K562 (cell line): ENCODE measurements at regions not wholly inside any gene's neighbourhood (a gene's known extent, or its start where the extent isn't known, plus 50 kb on each side); places are given as distances from the start of the nearest gene placed in this dataset.
A peak's percentile ranks its signal among the peaks of the same experiment; 100 is the strongest.

Experiments
- BRF1 ChIP-seq: IDR thresholded peaks from 3 replicates; pipeline ENCODE4 v1.6.1; 2011; ENCODE audit warnings: borderline replicate concordance, mild to moderate bottlenecking; ENCODE audit not compliant: insufficient read length; ENCODE audit errors: extremely low read depth
- CXXC5 ChIP-seq: fragments of 250-450 bp; sonication (Bioruptor Pico); IDR thresholded peaks from 2 replicates; pipeline ENCODE4 v1.8.0; 2022; ENCODE audit warnings: inconsistent platforms, mild to moderate bottlenecking, moderate library complexity
- GMEB1 ChIP-seq: fragments of 250-450 bp; sonication (Bioruptor Pico); IDR thresholded peaks from 2 replicates; pipeline ENCODE4 v1.4.0; 2020; ENCODE audit warnings: mild to moderate bottlenecking
- HLTF ChIP-seq: fragments of 450-650 bp; IDR thresholded peaks from 2 replicates; pipeline ENCODE4 v1.6.1; 2016
- HNRNPH1 ChIP-seq: fragments of 200-400 bp; formaldehyde crosslinking; optimal IDR thresholded peaks from 2 replicates; pipeline ENCODE3; 2017; ENCODE audit warnings: low read depth, mild to moderate bottlenecking, low read length, moderate library complexity
- ID3 ChIP-seq, 2 experiments: fragments of 250-450 bp in 1 of 2; fragments of 450-650 bp in 1 of 2; sonication (Bioruptor Pico) in 1 of 2; IDR thresholded peaks; 2 replicates each; pipeline versions ENCODE4 v1.6.1 to v1.8.0; 2016 to 2021; ENCODE audit warnings: mild to moderate bottlenecking in 2 of 2, moderate library complexity in 2 of 2, missing compliant biosample characterization in 1 of 2, missing genetic modification characterization in 1 of 2
- POLR2A ChIP-seq: fragments of 450-650 bp; conservative IDR thresholded peaks from 2 replicates; pipeline ENCODE4 v1.6.1; 2016
- RCOR1 ChIP-seq, 2 experiments: IDR thresholded peaks; 2 replicates each; pipeline ENCODE4 v1.6.1; 2012; ENCODE audit warnings: low read depth in 2 of 2, low read length in 2 of 2, borderline replicate concordance in 1 of 2, improper control_type of control experiment in 1 of 2
- SMARCE1 ChIP-seq: fragments of 450-650 bp; IDR thresholded peaks from 2 replicates; pipeline ENCODE4 v1.7.1; 2016; ENCODE audit warnings: mild to moderate bottlenecking
- VEZF1 ChIP-seq: fragments of 200-800 bp; sonication (Bioruptor generic); IDR thresholded peaks from 2 replicates; pipeline ENCODE4 v1.6.1; 2017; ENCODE audit warnings: missing genetic modification characterization, missing compliant biosample characterization
- ZNF133 ChIP-seq: fragments of 250-450 bp; sonication (Bioruptor Pico); IDR thresholded peaks from 2 replicates; pipeline ENCODE4 v1.4.0; 2020; ENCODE audit warnings: mild to moderate bottlenecking
- ZNF134 ChIP-seq: fragments of 250-450 bp; sonication (Bioruptor Pico); conservative IDR thresholded peaks from 2 replicates; pipeline ENCODE4 v1.4.0; 2020
- ZNF561 ChIP-seq: fragments of 450-650 bp; formaldehyde crosslinking; conservative IDR thresholded peaks from 2 replicates; pipeline ENCODE4 v1.4.0; 2020; ENCODE audit warnings: mild to moderate bottlenecking, moderate library complexity
- ZSCAN29 ChIP-seq: fragments of 450-650 bp; IDR thresholded peaks from 2 replicates; pipeline ENCODE4 v1.6.1; 2017
- TF ChIP-seq, protein P1 (sequence below), 2 experiments: fragments of 450-650 bp in 1 of 2; sonication (generic) in 1 of 2; formaldehyde crosslinking in 1 of 2; IDR thresholded peaks; 2 replicates each; pipeline versions ENCODE4 v1.7.1 to v1.9.0; 2016 to 2022; ENCODE audit warnings: inconsistent platforms in 1 of 2, mild to moderate bottlenecking in 1 of 2, missing genetic modification reagents in 1 of 2

GRCh38 chr16:85321509-85322271 lies 209.4 kb upstream of the CIBAR2 start (continued):
- TF ChIP-seq HLTF (no peak), VEZF1 (CRISPR knock-in tag) (no peak), CXXC5 (CRISPR knock-in tag) (peak; percentile 27), ZNF133 (CRISPR knock-in tag) (no peak), GMEB1 (CRISPR knock-in tag) (no peak), POLR2A (no peak), RCOR1 (IDR thresholded peaks at IDR 0.05; ENCODE audit: borderline replicate concordance in 1 of 2, low read depth in 2 of 2, low read length in 2 of 2) (peak in 1 of 2 experiments; percentile 35; a peak in 1 of 4 replicates), ID3 (CRISPR knock-in tag; IDR thresholded peaks at IDR 0.05) (no peak), ID3 (tag; IDR thresholded peaks at IDR 0.05) (no peak), HNRNPH1 (no peak), ZNF561 (CRISPR knock-in tag) (no peak), BRF1 (no peak), ZSCAN29 (no peak), ZNF134 (no peak), SMARCE1 (0 out of 2 replicates have a peak, but pooled peaks have one; percentile 14)
- TF ChIP-seq, protein P1, sequence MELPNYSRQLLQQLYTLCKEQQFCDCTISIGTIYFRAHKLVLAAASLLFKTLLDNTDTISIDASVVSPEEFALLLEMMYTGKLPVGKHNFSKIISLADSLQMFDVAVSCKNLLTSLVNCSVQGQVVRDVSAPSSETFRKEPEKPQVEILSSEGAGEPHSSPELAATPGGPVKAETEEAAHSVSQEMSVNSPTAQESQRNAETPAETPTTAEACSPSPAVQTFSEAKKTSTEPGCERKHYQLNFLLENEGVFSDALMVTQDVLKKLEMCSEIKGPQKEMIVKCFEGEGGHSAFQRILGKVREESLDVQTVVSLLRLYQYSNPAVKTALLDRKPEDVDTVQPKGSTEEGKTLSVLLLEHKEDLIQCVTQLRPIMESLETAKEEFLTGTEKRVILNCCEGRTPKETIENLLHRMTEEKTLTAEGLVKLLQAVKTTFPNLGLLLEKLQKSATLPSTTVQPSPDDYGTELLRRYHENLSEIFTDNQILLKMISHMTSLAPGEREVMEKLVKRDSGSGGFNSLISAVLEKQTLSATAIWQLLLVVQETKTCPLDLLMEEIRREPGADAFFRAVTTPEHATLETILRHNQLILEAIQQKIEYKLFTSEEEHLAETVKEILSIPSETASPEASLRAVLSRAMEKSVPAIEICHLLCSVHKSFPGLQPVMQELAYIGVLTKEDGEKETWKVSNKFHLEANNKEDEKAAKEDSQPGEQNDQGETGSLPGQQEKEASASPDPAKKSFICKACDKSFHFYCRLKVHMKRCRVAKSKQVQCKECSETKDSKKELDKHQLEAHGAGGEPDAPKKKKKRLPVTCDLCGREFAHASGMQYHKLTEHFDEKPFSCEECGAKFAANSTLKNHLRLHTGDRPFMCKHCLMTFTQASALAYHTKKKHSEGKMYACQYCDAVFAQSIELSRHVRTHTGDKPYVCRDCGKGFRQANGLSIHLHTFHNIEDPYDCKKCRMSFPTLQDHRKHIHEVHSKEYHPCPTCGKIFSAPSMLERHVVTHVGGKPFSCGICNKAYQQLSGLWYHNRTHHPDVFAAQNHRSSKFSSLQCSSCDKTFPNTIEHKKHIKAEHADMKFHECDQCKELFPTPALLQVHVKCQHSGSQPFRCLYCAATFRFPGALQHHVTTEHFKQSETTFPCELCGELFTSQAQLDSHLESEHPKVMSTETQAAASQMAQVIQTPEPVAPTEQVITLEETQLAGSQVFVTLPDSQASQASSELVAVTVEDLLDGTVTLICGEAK (IDR thresholded peaks at IDR 0.05): no peak
- TF ChIP-seq, protein P1 (CRISPR knock-in tag; IDR thresholded peaks at IDR 0.05): no peak
